NCI-H748 (cell line): ENCODE measurements at regions not wholly inside any gene's neighbourhood (a gene's known extent, or its start where the extent isn't known, plus 50 kb on each side); places are given as distances from the start of the nearest gene placed in this dataset.
"Not testable (repeated sequence)": the region's sequence is repeated elsewhere in the genome, so short reads cannot be mapped to it uniquely, and the experiment has no call there.

Experiments used
- DNase-seq: peaks from one replicate; lab custom pipeline; 2025; ENCODE audit not compliant: unreplicated experiment; lab: John Stamatoyannopoulos, UW

GRCh38 chr13:111575276-111575675 is 254.8 kb downstream of the TEX29 start:
- no peak for DNase-seq

GRCh38 chr13:111575719-111576118 is 255.3 kb downstream of the TEX29 start:
- peak; percentile 28 for DNase-seq

DNA sequence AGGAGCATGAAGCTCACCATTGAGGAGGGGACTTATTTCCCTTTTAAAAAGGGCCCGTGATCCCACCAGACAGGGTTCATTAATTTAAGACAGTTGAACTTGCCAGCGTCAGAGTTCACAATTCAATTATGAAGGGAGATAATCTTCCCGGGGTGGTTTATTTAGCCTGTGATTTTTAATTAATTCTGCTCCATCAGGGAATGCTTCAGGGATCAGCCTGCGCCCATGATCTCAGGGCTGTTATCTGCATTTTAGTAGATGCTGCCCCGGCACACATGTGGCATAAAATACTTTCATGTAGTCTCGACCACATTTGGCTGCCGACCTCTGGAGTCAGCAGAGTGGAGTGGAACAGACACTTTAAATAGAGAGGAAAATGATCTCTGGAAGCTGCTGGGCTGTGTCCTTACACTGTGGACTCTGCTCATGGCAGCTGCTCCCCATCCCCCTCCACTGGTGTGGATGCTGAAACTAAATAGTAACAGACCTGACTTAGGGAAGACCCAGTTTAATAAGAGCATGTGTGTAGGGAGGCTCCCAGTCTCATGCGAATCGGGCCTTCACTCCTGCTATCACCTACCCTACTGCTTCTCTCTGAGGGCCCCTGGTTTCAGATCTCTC is 256.9 kb downstream of the TEX29 start:
- peak; percentile 45 for DNase-seq

DNA sequence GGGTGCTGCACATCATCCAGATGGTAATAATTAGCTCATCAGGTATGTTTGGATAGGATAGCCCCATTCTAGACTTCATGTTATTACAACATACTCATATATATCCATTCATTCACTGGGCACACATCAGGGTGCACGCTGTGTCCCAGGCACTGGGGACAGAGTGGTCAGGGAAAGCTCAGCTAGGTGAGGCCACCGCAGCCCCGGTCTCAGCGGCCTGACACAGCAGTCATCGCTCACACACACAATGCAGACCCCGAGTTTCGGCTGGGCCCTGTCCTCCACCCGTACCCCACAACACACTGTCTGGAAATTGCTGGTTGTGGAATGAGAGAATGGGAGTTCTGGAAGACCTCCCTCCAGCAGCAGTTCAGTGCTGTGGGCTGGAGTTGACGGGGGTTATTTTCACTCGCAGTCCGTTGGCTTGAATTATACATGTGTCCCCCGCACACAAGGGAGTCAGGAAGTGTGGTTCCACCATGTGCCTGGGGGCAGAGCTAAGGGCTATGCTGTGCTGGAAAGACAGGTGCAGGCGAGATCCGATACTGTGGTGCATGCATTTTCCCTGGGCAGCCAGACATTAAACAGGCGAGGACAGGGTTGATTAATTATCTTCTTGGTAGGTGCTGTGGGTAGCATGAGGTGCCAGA is 257.6 kb downstream of the TEX29 start:
- no peak for DNase-seq

GRCh38 chr13:111584101-111584672 is 263.7 kb downstream of the TEX29 start:
- DNase-seq: peak; percentile 97

- DNase-seq: peak; percentile 36
Measured at GRCh38 chr13:111584870-111585269, 264.4 kb downstream of the TEX29 start.

GRCh38 chr13:111586291-111586690 is 265.8 kb downstream of the TEX29 start:
- no peak for DNase-seq

- DNase-seq: no peak
Measured at GRCh38 chr13:111587249-111587648, 266.8 kb downstream of the TEX29 start.

- DNase-seq: no peak
Measured at GRCh38 chr13:111589321-111589720, 268.9 kb downstream of the TEX29 start.

GRCh38 chr13:111589992-111590391 is 269.6 kb downstream of the TEX29 start:
- DNase-seq: no peak

DNA sequence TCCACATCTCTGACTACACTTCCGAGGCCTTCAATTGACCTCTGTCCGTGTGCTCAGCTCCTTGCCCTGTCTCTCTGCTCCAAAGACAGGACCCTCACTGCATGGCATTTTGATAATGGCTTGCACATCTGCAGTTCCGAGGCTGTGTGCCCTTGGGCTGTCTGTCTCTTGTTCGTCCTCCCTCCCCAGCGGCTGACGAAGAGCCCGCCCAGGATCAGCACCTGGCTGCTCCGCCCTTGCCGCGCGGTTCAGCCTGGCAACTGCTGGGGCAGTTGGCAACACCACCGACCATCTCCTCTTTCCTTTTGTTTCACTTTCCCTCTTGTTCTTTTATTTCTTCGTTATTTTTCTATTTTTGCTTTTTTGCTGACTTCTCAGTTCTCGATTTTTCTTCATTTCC is 270.4 kb downstream of the TEX29 start:
- DNase-seq: no peak

GRCh38 chr13:111593490-111593889 is 273.0 kb downstream of the TEX29 start:
- not testable (repeated sequence) for DNase-seq

GRCh38 chr13:111594606-111595005 is 274.2 kb downstream of the TEX29 start:
- DNase-seq: no peak

DNA sequence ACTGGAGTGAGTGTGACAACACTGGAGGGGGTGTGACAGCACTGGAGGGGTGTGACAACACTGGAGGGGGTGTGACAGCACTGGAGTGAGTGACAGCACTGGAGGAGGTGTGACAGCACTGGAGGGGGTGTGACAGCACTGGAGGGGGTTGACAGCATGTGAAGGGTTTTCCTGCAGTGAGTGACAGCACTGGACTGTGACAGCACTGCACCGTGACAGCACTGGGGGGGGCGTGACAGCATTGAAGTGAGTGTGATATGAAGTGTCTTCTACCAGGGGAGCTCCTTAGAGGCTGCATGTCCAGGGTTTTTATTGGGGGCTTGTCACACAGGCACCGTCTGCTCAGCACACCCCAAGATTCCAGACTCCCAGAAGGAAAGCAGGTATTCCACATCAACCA is 274.8 kb downstream of the TEX29 start:
- DNase-seq: no peak

GRCh38 chr13:111595791-111596190 is 275.3 kb downstream of the TEX29 start:
- no peak for DNase-seq

- DNase-seq: peak; percentile 77
Measured at GRCh38 chr13:111597191-111597611, 276.8 kb downstream of the TEX29 start.

DNA sequence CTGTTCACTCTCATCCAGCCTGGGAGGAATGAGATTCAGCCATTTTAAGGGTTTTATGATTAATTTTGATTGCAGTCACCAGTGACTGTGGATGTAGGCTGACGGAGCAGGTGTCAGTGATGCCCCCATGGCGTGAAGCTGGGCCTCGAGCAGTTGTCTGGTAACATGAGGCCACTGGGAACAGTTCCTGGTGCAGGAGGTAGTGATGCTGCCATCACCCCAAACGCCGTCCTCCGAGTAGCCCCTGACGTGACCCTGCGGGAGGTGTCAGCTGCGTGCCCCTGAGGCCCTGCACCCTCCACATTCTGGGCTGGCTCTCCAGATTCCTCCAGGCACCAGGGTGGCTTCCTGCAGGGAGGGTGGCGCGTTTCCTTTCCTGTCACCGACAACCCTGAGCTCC is 277.2 kb downstream of the TEX29 start:
- DNase-seq: no peak

DNA sequence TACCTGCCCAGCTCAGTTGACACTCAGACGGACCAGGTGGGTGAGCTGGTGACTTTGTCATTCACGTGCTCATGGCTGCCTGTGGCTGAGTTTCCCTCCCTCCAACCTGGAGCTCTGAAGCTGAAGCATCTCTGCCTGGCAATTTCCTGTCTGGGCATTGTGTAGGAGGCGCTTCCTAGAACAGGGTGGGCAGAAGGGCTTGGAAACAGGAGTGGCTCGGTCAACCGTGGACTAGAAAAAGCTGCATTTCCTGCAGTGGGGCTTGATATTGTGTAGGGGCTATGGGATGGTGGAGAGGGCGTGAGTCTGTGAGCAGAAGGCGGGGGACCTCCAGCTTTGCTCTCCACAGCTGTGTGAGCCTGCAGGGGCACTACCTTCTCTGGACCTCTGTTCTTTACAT is 278.3 kb downstream of the TEX29 start:
- DNase-seq: peak; percentile 36

DNA sequence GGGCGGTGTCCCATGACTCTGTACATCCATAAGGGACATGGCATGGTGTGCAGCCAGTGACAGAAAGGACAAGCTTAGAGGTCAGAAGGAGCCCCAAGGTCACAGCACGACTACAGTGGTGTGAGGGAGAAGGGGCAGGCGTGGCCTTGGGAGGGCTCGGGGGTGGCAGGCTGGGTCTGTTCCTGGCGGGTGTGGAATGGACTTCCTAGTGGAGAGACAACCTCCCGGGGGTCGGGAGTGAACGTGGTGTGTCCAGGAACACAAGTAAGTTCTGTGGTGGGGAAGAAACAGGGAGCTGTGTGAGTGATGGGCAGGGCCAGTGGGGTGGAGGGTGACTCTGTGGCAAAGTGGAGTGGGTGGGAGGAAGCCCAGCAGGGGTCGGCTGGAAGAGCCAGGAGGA is 279.3 kb downstream of the TEX29 start:
- no peak for DNase-seq

GRCh38 chr13:111602874-111603273 is 282.4 kb downstream of the TEX29 start:
- no peak for DNase-seq

DNA sequence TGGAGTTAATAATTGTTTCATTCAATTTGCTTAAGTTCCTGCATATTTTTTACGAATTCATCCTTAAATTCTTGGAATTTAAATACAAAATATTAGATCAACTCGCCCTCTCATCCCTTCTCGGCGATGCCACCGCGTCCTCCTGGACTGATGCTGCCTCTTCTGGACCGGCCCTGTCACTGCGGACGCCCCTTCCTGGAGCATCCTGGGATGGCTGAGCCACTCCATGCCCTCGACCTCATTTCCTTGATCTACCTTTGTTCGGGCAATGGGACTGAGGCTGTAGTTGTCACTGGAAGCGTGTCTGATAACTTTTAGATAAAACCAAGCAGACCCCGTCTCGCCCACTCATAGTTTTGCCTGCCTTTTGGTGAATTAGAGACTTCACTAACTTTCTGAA is 283.7 kb downstream of the TEX29 start:
- DNase-seq: no peak

- no peak for DNase-seq
Measured at GRCh38 chr13:111608556-111608955, 288.1 kb downstream of the TEX29 start.

- DNase-seq: no peak
Measured at GRCh38 chr13:111609631-111610030, 289.2 kb downstream of the TEX29 start.
